A549 (cell line): ENCODE measurements at regions not wholly inside any gene's neighbourhood (a gene's known extent, or its start where the extent isn't known, plus 50 kb on each side); places are given as distances from the start of the nearest gene placed in this dataset.
"Not testable (repeated sequence)": the region's sequence is repeated elsewhere in the genome, so short reads cannot be mapped to it uniquely, and the experiment has no call there.

Experiments used
- ATAC-seq, 2 experiments: fragments of 200-7000 bp in 1 of 2; fragments of >200 bp in 1 of 2; cut with Nextera tagmentation in 1 of 2; cut with Tn5 transposase in 1 of 2; 3 replicates each; pipeline versions ENCODE4 v1.8.0 to v1.9.1; 2018 to 2020; ENCODE audit warnings: mild to moderate bottlenecking in 1 of 2, moderate library complexity in 1 of 2
- CTCF ChIA-PET: fragments of 300-600 bp; sonication (Branson Sonifier 250); formaldehyde crosslinking; extraction: SDS; loops from one replicate; lab custom pipeline; 2021; ENCODE audit warnings: antibody characterized with exemption, inconsistent platforms; lab: Yijun Ruan, JAX
- POLR2A ChIA-PET: fragments of 350-600 bp; formaldehyde crosslinking; extraction: SDS; loops from one replicate; lab custom pipeline; 2021; ENCODE audit warnings: antibody characterized with exemption, inconsistent platforms; lab: Yijun Ruan, JAX
- DNase-seq, 2 experiments: peaks; one replicate each; pipeline versions ENCODE4 v3.0.0 to v3.0.0-alpha.2; 2011 to 2016; ENCODE audit warnings: low read depth in 1 of 2, low spot score in 1 of 2
- FAIRE-seq: peaks from 2 replicates; lab custom pipeline; 2011; peaks lifted over from hg19 to GRCh38; lab: Jason Lieb, UNC
- H3K27ac ChIP-seq, 2 experiments: fragments of >200 bp; sonication (Bioruptor Twin); formaldehyde crosslinking; 3 replicates each; pipeline ENCODE4 v1.5.1; 2016 to 2017
- H3K4me1 ChIP-seq: fragments of >200 bp; sonication (Bioruptor Twin); formaldehyde crosslinking; 3 replicates; pipeline ENCODE4 v1.6.1; 2016
- H3K4me2 ChIP-seq: fragments of >200 bp; sonication (Bioruptor Twin); formaldehyde crosslinking; 3 replicates; pipeline ENCODE4 v1.6.1; 2016
- H3K4me3 ChIP-seq: fragments of >200 bp; sonication (Bioruptor Twin); formaldehyde crosslinking; 3 replicates; pipeline ENCODE4 v1.5.1; 2016
- H3K9me3 ChIP-seq: fragments of >200 bp; sonication (Bioruptor Twin); formaldehyde crosslinking; 3 replicates; pipeline ENCODE4 v1.6.1; 2016
- BHLHE40 ChIP-seq: IDR thresholded peaks from 2 replicates; pipeline ENCODE4 v1.6.1; 2012; ENCODE audit warnings: low read depth, low read length, inconsistent platforms
- CBX8 ChIP-seq: fragments of 200-600 bp; sonication (generic); IDR thresholded peaks from 2 replicates; pipeline ENCODE4 v1.6.1; 2016
- EHF ChIP-seq: fragments of 250-450 bp; sonication (Bioruptor Pico); IDR thresholded peaks from 2 replicates; pipeline ENCODE4 v1.5.0; 2020; ENCODE audit warnings: mild to moderate bottlenecking
- ESRRA ChIP-seq: fragments of 150-350 bp; IDR thresholded peaks from 2 replicates; pipeline ENCODE4 v1.6.1; 2014; ENCODE audit warnings: mild to moderate bottlenecking, low read length, borderline replicate concordance
- JUN ChIP-seq, 2 experiments: fragments of >200 bp; sonication (Bioruptor Twin); formaldehyde crosslinking; IDR thresholded peaks; 2 replicates in 1 of 2; 3 replicates in 1 of 2; pipeline ENCODE4 v1.6.1; 2016 to 2017
- KDM1A ChIP-seq: fragments of 200-600 bp; sonication (generic); IDR thresholded peaks from 2 replicates; pipeline ENCODE4 v1.6.1; 2016; ENCODE audit warnings: low read depth, mild to moderate bottlenecking
- KDM5A ChIP-seq: fragments of 200-600 bp; sonication (generic); IDR thresholded peaks from 2 replicates; pipeline ENCODE4 v1.6.1; 2016; ENCODE audit warnings: antibody characterized with exemption, mild to moderate bottlenecking
- MAFK ChIP-seq: fragments of 450-650 bp; IDR thresholded peaks from 2 replicates; pipeline ENCODE4 v1.6.1; 2014; ENCODE audit not compliant: partially characterized antibody
- MAX ChIP-seq: IDR thresholded peaks from 2 replicates; pipeline ENCODE4 v1.6.1; 2012
- PHF8 ChIP-seq: fragments of 200-600 bp; sonication (generic); IDR thresholded peaks from 2 replicates; pipeline ENCODE4 v1.6.1; 2016; ENCODE audit warnings: low read depth, mild to moderate bottlenecking, antibody characterized with exemption, moderate library complexity, borderline replicate concordance
- POLR2AphosphoS2 ChIP-seq: conservative IDR thresholded peaks from 2 replicates; pipeline ENCODE4 v1.6.1; 2012; ENCODE audit warnings: low read length, improper control_type of control experiment, inconsistent platforms
- RAD21 ChIP-seq, 2 experiments: fragments of >200 bp in 1 of 2; sonication (Bioruptor Twin) in 1 of 2; formaldehyde crosslinking in 1 of 2; IDR thresholded peaks in 1 of 2; conservative IDR thresholded peaks in 1 of 2; 2 replicates in 1 of 2; 3 replicates in 1 of 2; pipeline ENCODE4 v1.6.1; 2012 to 2018; ENCODE audit warnings: inconsistent platforms in 1 of 2
- RARB ChIP-seq: fragments of 250-450 bp; sonication (Bioruptor Pico); IDR thresholded peaks from 2 replicates; pipeline ENCODE4 v1.8.0; 2021; ENCODE audit warnings: mild to moderate bottlenecking, moderate library complexity
- RNF2 ChIP-seq: fragments of 200-600 bp; sonication (generic); IDR thresholded peaks from 2 replicates; pipeline ENCODE4 v1.6.1; 2016; ENCODE audit warnings: low read depth, mild to moderate bottlenecking, antibody characterized with exemption, moderate library complexity, borderline replicate concordance
- TFCP2L1 ChIP-seq: fragments of 250-450 bp; sonication (Bioruptor Pico); IDR thresholded peaks from 2 replicates; pipeline ENCODE4 v1.5.0; 2021; ENCODE audit warnings: mild to moderate bottlenecking
- ZNF302 ChIP-seq: fragments of 250-450 bp; sonication (Bioruptor Pico); IDR thresholded peaks from 2 replicates; pipeline ENCODE4 v1.9.0; 2021; ENCODE audit warnings: inconsistent platforms, mild to moderate bottlenecking, moderate library complexity
- ZSCAN20 ChIP-seq: fragments of 250-450 bp; sonication (Bioruptor Pico); IDR thresholded peaks from 2 replicates; pipeline ENCODE4 v1.8.0; 2022; ENCODE audit warnings: mild to moderate bottlenecking, moderate library complexity
- WGBS: methylation state at CpG from one replicate; pipeline ENCODE4 v1.1.6; 2017; ENCODE audit errors: missing lambda C conversion rate; 5-methylcytosine and 5-hydroxymethylcytosine counted together
- TF ChIP-seq, protein P1 (sequence below): IDR thresholded peaks from 2 replicates; pipeline ENCODE4 v1.6.1; 2012
- TF ChIP-seq, protein P2 (sequence below): fragments of >200 bp; sonication (Bioruptor Twin); formaldehyde crosslinking; IDR thresholded peaks from 3 replicates; pipeline ENCODE4 v1.6.1; 2016
- TF ChIP-seq, protein P3 (sequence below): fragments of 200-600 bp; sonication (generic); IDR thresholded peaks from 2 replicates; pipeline ENCODE4 v1.6.1; 2016; ENCODE audit warnings: antibody characterized with exemption, mild to moderate bottlenecking, moderate library complexity

GRCh38 chr2:184416146-184416913 lies 182.0 kb upstream of the ZNF804A start:
- no peak for TF ChIP-seq RAD21 (conservative IDR thresholded peaks at IDR 0.05 in 1 of 2, IDR thresholded peaks at IDR 0.05 in 1 of 2)
- no peak for TF ChIP-seq TFCP2L1 (CRISPR knock-in tag)
- no peak for TF ChIP-seq ESRRA
- TF ChIP-seq ZSCAN20, result no peak
- TF ChIP-seq RARB, result no peak
- TF ChIP-seq BHLHE40, result no peak
- TF ChIP-seq KDM5A, result no peak
- no peak for TF ChIP-seq JUN (IDR thresholded peaks at IDR 0.05)
- no peak for TF ChIP-seq POLR2AphosphoS2
- TF ChIP-seq, protein P1, sequence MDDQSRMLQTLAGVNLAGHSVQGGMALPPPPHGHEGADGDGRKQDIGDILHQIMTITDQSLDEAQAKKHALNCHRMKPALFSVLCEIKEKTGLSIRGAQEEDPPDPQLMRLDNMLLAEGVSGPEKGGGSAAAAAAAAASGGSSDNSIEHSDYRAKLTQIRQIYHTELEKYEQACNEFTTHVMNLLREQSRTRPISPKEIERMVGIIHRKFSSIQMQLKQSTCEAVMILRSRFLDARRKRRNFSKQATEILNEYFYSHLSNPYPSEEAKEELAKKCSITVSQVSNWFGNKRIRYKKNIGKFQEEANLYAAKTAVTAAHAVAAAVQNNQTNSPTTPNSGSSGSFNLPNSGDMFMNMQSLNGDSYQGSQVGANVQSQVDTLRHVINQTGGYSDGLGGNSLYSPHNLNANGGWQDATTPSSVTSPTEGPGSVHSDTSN, result no peak
- no peak for TF ChIP-seq KDM1A
- no peak for TF ChIP-seq RNF2
- TF ChIP-seq MAX, result no peak
- no peak for TF ChIP-seq PHF8
- TF ChIP-seq ZNF302 (CRISPR knock-in tag), result no peak
- no peak for TF ChIP-seq EHF
- TF ChIP-seq, protein P2, sequence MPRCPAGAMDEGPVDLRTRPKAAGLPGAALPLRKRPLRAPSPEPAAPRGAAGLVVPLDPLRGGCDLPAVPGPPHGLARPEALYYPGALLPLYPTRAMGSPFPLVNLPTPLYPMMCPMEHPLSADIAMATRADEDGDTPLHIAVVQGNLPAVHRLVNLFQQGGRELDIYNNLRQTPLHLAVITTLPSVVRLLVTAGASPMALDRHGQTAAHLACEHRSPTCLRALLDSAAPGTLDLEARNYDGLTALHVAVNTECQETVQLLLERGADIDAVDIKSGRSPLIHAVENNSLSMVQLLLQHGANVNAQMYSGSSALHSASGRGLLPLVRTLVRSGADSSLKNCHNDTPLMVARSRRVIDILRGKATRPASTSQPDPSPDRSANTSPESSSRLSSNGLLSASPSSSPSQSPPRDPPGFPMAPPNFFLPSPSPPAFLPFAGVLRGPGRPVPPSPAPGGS, result no peak
- TF ChIP-seq, protein P3, sequence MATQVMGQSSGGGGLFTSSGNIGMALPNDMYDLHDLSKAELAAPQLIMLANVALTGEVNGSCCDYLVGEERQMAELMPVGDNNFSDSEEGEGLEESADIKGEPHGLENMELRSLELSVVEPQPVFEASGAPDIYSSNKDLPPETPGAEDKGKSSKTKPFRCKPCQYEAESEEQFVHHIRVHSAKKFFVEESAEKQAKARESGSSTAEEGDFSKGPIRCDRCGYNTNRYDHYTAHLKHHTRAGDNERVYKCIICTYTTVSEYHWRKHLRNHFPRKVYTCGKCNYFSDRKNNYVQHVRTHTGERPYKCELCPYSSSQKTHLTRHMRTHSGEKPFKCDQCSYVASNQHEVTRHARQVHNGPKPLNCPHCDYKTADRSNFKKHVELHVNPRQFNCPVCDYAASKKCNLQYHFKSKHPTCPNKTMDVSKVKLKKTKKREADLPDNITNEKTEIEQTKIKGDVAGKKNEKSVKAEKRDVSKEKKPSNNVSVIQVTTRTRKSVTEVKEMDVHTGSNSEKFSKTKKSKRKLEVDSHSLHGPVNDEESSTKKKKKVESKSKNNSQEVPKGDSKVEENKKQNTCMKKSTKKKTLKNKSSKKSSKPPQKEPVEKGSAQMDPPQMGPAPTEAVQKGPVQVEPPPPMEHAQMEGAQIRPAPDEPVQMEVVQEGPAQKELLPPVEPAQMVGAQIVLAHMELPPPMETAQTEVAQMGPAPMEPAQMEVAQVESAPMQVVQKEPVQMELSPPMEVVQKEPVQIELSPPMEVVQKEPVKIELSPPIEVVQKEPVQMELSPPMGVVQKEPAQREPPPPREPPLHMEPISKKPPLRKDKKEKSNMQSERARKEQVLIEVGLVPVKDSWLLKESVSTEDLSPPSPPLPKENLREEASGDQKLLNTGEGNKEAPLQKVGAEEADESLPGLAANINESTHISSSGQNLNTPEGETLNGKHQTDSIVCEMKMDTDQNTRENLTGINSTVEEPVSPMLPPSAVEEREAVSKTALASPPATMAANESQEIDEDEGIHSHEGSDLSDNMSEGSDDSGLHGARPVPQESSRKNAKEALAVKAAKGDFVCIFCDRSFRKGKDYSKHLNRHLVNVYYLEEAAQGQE, result no peak
- TF ChIP-seq, all 56 proteins: peak for 0
- ATAC-seq (no peak), FAIRE-seq (no peak), DNase-seq (no peak)
- no peak overlapping the region for H3K4me3 ChIP-seq
- H3K27ac ChIP-seq, result no peak overlapping the region
- H3K9me3 ChIP-seq, result no peaks in the 10 kb centered on the region
- no peaks in the 10 kb centered on the region for H3K4me1 ChIP-seq
- no peak overlapping the region for H3K4me2 ChIP-seq
- POLR2A ChIA-PET, result no interaction called here
- CTCF ChIA-PET, result no interaction called here
- WGBS, result 52% methylated on average over 6 of the region's 6 CpGs

GRCh38 chr2:184419744-184420143 lies 178.6 kb upstream of the ZNF804A start:
- H3K4me1 ChIP-seq, result no peaks in the 10 kb centered on the region
- ATAC-seq (no peak), FAIRE-seq (no peak), DNase-seq (no peak)
- no peak overlapping the region for H3K4me2 ChIP-seq
- H3K4me3 ChIP-seq, result no peak overlapping the region
- ChIA-PET CTCF (no interaction called here), POLR2A (no interaction called here)
- TF ChIP-seq CBX8 (no peak), MAFK (peak; percentile 51)
- no peak overlapping the region for H3K27ac ChIP-seq
- 41% methylated on average over 2 of the region's 2 CpGs for WGBS
- H3K9me3 ChIP-seq, result no peaks in the 10 kb centered on the region

GRCh38 chr2:184421456-184421855 lies 176.9 kb upstream of the ZNF804A start:
- H3K4me1 ChIP-seq, DNase-seq, H3K27ac ChIP-seq, H3K4me3 ChIP-seq, FAIRE-seq, H3K9me3 ChIP-seq, ATAC-seq, POLR2A ChIA-PET, H3K4me2 ChIP-seq: not testable (repeated sequence)
- CTCF ChIA-PET, result interaction anchor here (0.8 kb wide), 1 partner anchor 10 kb away, joined by 3 read pairs; no protein-coding TSS in a partner anchor
- WGBS, result 59% methylated on average over 11 of the region's 11 CpGs
